Erythroblast (primary cell): ENCODE measurements at regions not wholly inside any gene's neighbourhood (a gene's known extent, or its start where the extent isn't known, plus 50 kb on each side); places are given as distances from the start of the nearest gene placed in this dataset.
A peak's percentile ranks its signal among the peaks of the same experiment; 100 is the strongest.

Source experiments
- DNase-seq, 2 experiments: peaks; one replicate each; lab custom pipeline; 2025; lab: John Stamatoyannopoulos, UW
- GATA1 ChIP-seq: IDR thresholded peaks from 2 replicates; pipeline ENCODE4 v1.6.1; 2011; ENCODE audit warnings: low read depth, mild to moderate bottlenecking, control low read depth, low read length, moderate library complexity
- POLR2A ChIP-seq: IDR thresholded peaks from 2 replicates; pipeline ENCODE4 v1.6.1; 2011; ENCODE audit warnings: mild to moderate bottlenecking, low read length

- DNase-seq: no peak
- TF ChIP-seq POLR2A (no peak), GATA1 (no peak)
These were observed 443.9 kb upstream of the CCL2 start for GRCh38 chr17:33811004-33811760.

- TF ChIP-seq GATA1 (no peak), POLR2A (no peak)
- no peak for DNase-seq
These were observed 443.0 kb upstream of the CCL2 start for GRCh38 chr17:33811984-33812577.

- no peak for DNase-seq
- TF ChIP-seq GATA1 (no peak), POLR2A (no peak)
These were observed 440.2 kb upstream of the CCL2 start for GRCh38 chr17:33814852-33815251.

GRCh38 chr17:33816036-33816435 is 439.0 kb upstream of the CCL2 start:
- TF ChIP-seq GATA1: no peak
- no peak for TF ChIP-seq POLR2A
- DNase-seq: no peak

- TF ChIP-seq POLR2A (no peak), GATA1 (no peak)
- no peak for DNase-seq
These were observed 438.1 kb upstream of the CCL2 start for GRCh38 chr17:33816842-33817617.

GRCh38 chr17:33819539-33819938 is 435.5 kb upstream of the CCL2 start:
- no peak for DNase-seq
- TF ChIP-seq POLR2A (no peak), GATA1 (no peak)

GRCh38 chr17:33832262-33832661 is 422.8 kb upstream of the CCL2 start:
- no peak for DNase-seq
- TF ChIP-seq POLR2A (no peak), GATA1 (no peak)

GRCh38 chr17:33837281-33837680 is 417.8 kb upstream of the CCL2 start:
- no peak for DNase-seq
- no peak for TF ChIP-seq GATA1
- no peak for TF ChIP-seq POLR2A

- TF ChIP-seq POLR2A (no peak), GATA1 (no peak)
- DNase-seq: no peak
These were observed 416.8 kb upstream of the CCL2 start for GRCh38 chr17:33838281-33838680.

GRCh38 chr17:33847900-33848299 is 407.2 kb upstream of the CCL2 start:
- no peak for DNase-seq
- TF ChIP-seq GATA1: no peak
- no peak for TF ChIP-seq POLR2A

- TF ChIP-seq POLR2A: no peak
- no peak for TF ChIP-seq GATA1
- DNase-seq: no peak
These were observed 406.7 kb upstream of the CCL2 start for GRCh38 chr17:33848433-33848832.

GRCh38 chr17:33854596-33854995 is 400.5 kb upstream of the CCL2 start:
- DNase-seq: no peak
- TF ChIP-seq GATA1: no peak
- no peak for TF ChIP-seq POLR2A

- TF ChIP-seq POLR2A: no peak
- TF ChIP-seq GATA1: no peak
- no peak for DNase-seq
These were observed 397.0 kb upstream of the CCL2 start for GRCh38 chr17:33858121-33858520.

- TF ChIP-seq POLR2A: no peak
- TF ChIP-seq GATA1: no peak
- DNase-seq: peak; percentile 32 to 63
These were observed 396.4 kb upstream of the CCL2 start for GRCh38 chr17:33858682-33859081.
